ENCODE measurements at regions not wholly inside any gene's neighbourhood (a gene's known extent, or its start where the extent isn't known, plus 50 kb on each side); places are given as distances from the start of the nearest gene placed in this dataset.

GRCh38 chr6:105748737-105749161 lies 337.4 kb upstream of the PRDM1 start:
- TF ChIP-seq EZH2phosphoT487 (IDR thresholded peaks at IDR 0.05; ENCODE audit: borderline replicate concordance, low read length) (no peak), CTCF (IDR thresholded peaks at IDR 0.05; ENCODE audit: low read depth, low read length, poor library complexity, severe bottlenecking) (no peak)
- Histone ChIP-seq H3K4me1 (ENCODE audit: control insufficient read depth, low read length) (no peaks in the 10 kb centered on the region), H3K27me3 (ENCODE audit: control insufficient read depth, low read length) (no peaks in the 10 kb centered on the region), H3K9me2 (replicated peaks; ENCODE audit: control insufficient read depth, low read length) (no peaks in the 10 kb centered on the region), H3K27ac (ENCODE audit: low read depth, low read length) (no peak overlapping the region), H3K79me2 (ENCODE audit: control insufficient read depth, low read length) (no peaks in the 10 kb centered on the region), H3K9me3 (ENCODE audit: control insufficient read depth, insufficient read depth, low read length) (no peaks in the 10 kb centered on the region), H3K36me3 (ENCODE audit: control insufficient read depth, low read length) (no peaks in the 10 kb centered on the region), H4K20me1 (ENCODE audit: control insufficient read depth, insufficient read depth, low read depth, low read length) (no peaks in the 10 kb centered on the region), H3F3A (ENCODE audit: control insufficient read depth, insufficient read depth) (no peaks in the 10 kb centered on the region), H3K4me3 (ENCODE audit: low read length) (no peak overlapping the region), H3K4me2 (ENCODE audit: low read length) (no peak overlapping the region)

DNA sequence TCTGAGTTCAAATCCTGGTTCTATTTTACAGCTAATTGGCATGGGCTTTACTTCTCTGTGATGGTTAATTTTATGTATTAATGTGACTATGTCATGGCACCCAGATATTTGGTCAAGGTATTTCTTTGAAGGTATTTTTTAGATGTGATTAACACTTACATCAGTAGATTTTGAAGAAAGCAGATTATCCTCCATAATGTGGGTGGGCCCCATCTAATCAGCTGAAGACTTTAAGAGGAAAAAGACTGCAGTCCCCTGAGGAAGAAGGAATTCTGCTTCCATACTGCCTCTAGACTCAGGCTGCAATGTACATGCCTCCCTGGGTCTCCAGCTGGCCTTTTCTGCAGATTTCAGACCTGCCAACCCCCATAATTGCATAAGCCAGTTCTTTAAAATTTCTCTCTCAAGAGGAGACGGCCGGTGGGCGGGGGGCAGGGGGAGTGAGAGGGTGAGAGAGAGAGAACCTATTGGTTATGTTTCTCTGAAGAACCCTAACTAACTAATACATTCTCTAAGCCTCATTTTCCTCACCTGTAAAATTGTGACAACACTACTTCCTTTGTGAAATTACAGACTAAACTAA lies 338.2 kb upstream of the PRDM1 start:
- Histone ChIP-seq H3K36me3 (ENCODE audit: control insufficient read depth, low read length) (no peaks in the 10 kb centered on the region), H3K4me1 (ENCODE audit: control insufficient read depth, low read length) (no peaks in the 10 kb centered on the region), H3K27me3 (ENCODE audit: control insufficient read depth, low read length) (no peaks in the 10 kb centered on the region), H3K79me2 (ENCODE audit: control insufficient read depth, low read length) (no peaks in the 10 kb centered on the region), H3K27ac (ENCODE audit: low read depth, low read length) (no peak overlapping the region), H3K4me2 (ENCODE audit: low read length) (no peak overlapping the region), H3K9me3 (ENCODE audit: control insufficient read depth, insufficient read depth, low read length) (no peaks in the 10 kb centered on the region), H3F3A (ENCODE audit: control insufficient read depth, insufficient read depth) (no peaks in the 10 kb centered on the region), H4K20me1 (ENCODE audit: control insufficient read depth, insufficient read depth, low read depth, low read length) (no peaks in the 10 kb centered on the region), H3K4me3 (ENCODE audit: low read length) (no peak overlapping the region), H3K9me2 (replicated peaks; ENCODE audit: control insufficient read depth, low read length) (no peaks in the 10 kb centered on the region)
- no peak for TF ChIP-seq EZH2phosphoT487 (IDR thresholded peaks at IDR 0.05; ENCODE audit: borderline replicate concordance, low read length)

- Histone ChIP-seq H4K20me1 (ENCODE audit: control insufficient read depth, insufficient read depth, low read depth, low read length) (no peaks in the 10 kb centered on the region), H3K79me2 (ENCODE audit: control insufficient read depth, low read length) (no peaks in the 10 kb centered on the region), H3K4me2 (ENCODE audit: low read length) (no peak overlapping the region), H3K9me2 (replicated peaks; ENCODE audit: control insufficient read depth, low read length) (no peaks in the 10 kb centered on the region), H3K27me3 (ENCODE audit: control insufficient read depth, low read length) (no peaks in the 10 kb centered on the region), H3K4me3 (ENCODE audit: low read length) (no peak overlapping the region), H3K36me3 (ENCODE audit: control insufficient read depth, low read length) (no peaks in the 10 kb centered on the region), H3K27ac (ENCODE audit: low read depth, low read length) (no peak overlapping the region), H3K4me1 (ENCODE audit: control insufficient read depth, low read length) (no peaks in the 10 kb centered on the region), H3K9me3 (ENCODE audit: control insufficient read depth, insufficient read depth, low read length) (no peaks in the 10 kb centered on the region), H3F3A (ENCODE audit: control insufficient read depth, insufficient read depth) (no peaks in the 10 kb centered on the region)
- no peak for TF ChIP-seq EZH2phosphoT487 (IDR thresholded peaks at IDR 0.05; ENCODE audit: borderline replicate concordance, low read length)
- TF ChIP-seq CTCF (IDR thresholded peaks at IDR 0.05; ENCODE audit: low read depth, low read length, poor library complexity, severe bottlenecking), result no peak
Measured at GRCh38 chr6:105746509-105746908, 339.6 kb upstream of the PRDM1 start.

DNA sequence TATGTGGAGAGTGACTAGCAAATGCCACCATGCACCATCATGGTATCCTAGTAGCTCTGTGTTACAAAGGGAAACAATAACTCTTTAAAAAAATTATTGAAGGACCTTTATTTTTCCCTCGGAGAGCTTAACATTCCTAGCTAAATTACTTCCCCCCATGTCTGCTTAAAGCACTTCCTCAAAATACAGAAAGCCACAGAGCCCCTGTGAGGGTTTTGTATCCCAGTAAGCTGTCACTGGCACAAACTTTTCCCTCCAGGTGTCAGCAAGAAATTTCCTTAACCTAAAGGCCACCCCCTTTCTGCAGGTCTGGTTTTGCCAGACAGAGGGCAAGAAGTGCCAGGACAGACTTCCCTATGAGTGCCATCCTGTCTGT lies 340.0 kb upstream of the PRDM1 start:
- Histone ChIP-seq H3K4me1 (ENCODE audit: control insufficient read depth, low read length) (no peaks in the 10 kb centered on the region), H3K27me3 (ENCODE audit: control insufficient read depth, low read length) (no peaks in the 10 kb centered on the region; the same call in 1 of the 2 replicates), H3K27ac (ENCODE audit: low read depth, low read length) (no peak overlapping the region), H3K79me2 (ENCODE audit: control insufficient read depth, low read length) (no peaks in the 10 kb centered on the region), H3F3A (ENCODE audit: control insufficient read depth, insufficient read depth) (no peaks in the 10 kb centered on the region), H3K4me3 (ENCODE audit: low read length) (no peak overlapping the region), H3K36me3 (ENCODE audit: control insufficient read depth, low read length) (no peaks in the 10 kb centered on the region), H3K9me3 (ENCODE audit: control insufficient read depth, insufficient read depth, low read length) (no peaks in the 10 kb centered on the region), H3K4me2 (ENCODE audit: low read length) (no peak overlapping the region), H3K9me2 (replicated peaks; ENCODE audit: control insufficient read depth, low read length) (no peaks in the 10 kb centered on the region), H4K20me1 (ENCODE audit: control insufficient read depth, insufficient read depth, low read depth, low read length) (no peaks in the 10 kb centered on the region)
- TF ChIP-seq CTCF (IDR thresholded peaks at IDR 0.05; ENCODE audit: low read depth, low read length, poor library complexity, severe bottlenecking) (no peak), EZH2phosphoT487 (IDR thresholded peaks at IDR 0.05; ENCODE audit: borderline replicate concordance, low read length) (no peak)

All from DOHH2 (cell line).